CD4-positive, alpha-beta T cell treated with Interleukin-10 for 1 hour (primary cell): ENCODE measurements at regions not wholly inside any gene's neighbourhood (a gene's known extent, or its start where the extent isn't known, plus 50 kb on each side); places are given as distances from the start of the nearest gene placed in this dataset.
"Not testable (repeated sequence)": the region's sequence is repeated elsewhere in the genome, so short reads cannot be mapped to it uniquely, and the experiment has no call there.

ENCODE experiments used
- DNase-seq: peaks from one replicate; pipeline ENCODE4 v3.0.0-alpha.2; 2020

- DNase-seq: not testable (repeated sequence)
Observed at GRCh38 chr9:65566018-65566417, 109.7 kb upstream of the ZNG1E start.

- DNase-seq: not testable (repeated sequence)
Observed at GRCh38 chr9:65519018-65519417, 156.7 kb upstream of the ZNG1E start.

GRCh38 chr9:65514465-65514864 is 161.3 kb upstream of the ZNG1E start:
- DNase-seq: not testable (repeated sequence)

GRCh38 chr9:65507897-65508296 is 167.8 kb upstream of the ZNG1E start:
- DNase-seq: not testable (repeated sequence)

GRCh38 chr9:65504686-65505085 is 171.0 kb upstream of the ZNG1E start:
- DNase-seq: not testable (repeated sequence)

- not testable (repeated sequence) for DNase-seq
Observed at GRCh38 chr9:65503696-65504095, 172.0 kb upstream of the ZNG1E start.

GRCh38 chr9:65482890-65483289 is 192.8 kb upstream of the ZNG1E start:
- not testable (repeated sequence) for DNase-seq

GRCh38 chr9:65481291-65481690 is 194.4 kb upstream of the ZNG1E start:
- DNase-seq: not testable (repeated sequence)

GRCh38 chr9:65474891-65475290 is 189.9 kb upstream of the FOXD4L5 start:
- DNase-seq: not testable (repeated sequence)

GRCh38 chr9:65473059-65473822 is 188.2 kb upstream of the FOXD4L5 start:
- DNase-seq: not testable (repeated sequence)

- not testable (repeated sequence) for DNase-seq
Observed at GRCh38 chr9:65471106-65471505, 186.1 kb upstream of the FOXD4L5 start.

- not testable (repeated sequence) for DNase-seq
Observed at GRCh38 chr9:65466911-65467734, 182.1 kb upstream of the FOXD4L5 start.

- not testable (repeated sequence) for DNase-seq
Observed at GRCh38 chr9:65465246-65465895, 180.4 kb upstream of the FOXD4L5 start.

GRCh38 chr9:65462476-65462875 is 177.5 kb upstream of the FOXD4L5 start:
- not testable (repeated sequence) for DNase-seq

- DNase-seq: no peak
Observed at GRCh38 chr9:65459756-65460320, 174.8 kb upstream of the FOXD4L5 start.

- DNase-seq: no peak
Observed at GRCh38 chr9:65458992-65459391, 174.0 kb upstream of the FOXD4L5 start.

GRCh38 chr9:65458465-65458864 is 173.5 kb upstream of the FOXD4L5 start:
- no peak for DNase-seq

GRCh38 chr9:65456991-65457390 is 172.0 kb upstream of the FOXD4L5 start:
- not testable (repeated sequence) for DNase-seq

GRCh38 chr9:65455751-65456647 is 171.0 kb upstream of the FOXD4L5 start:
- not testable (repeated sequence) for DNase-seq

- not testable (repeated sequence) for DNase-seq
Observed at GRCh38 chr9:65455136-65455535, 170.1 kb upstream of the FOXD4L5 start.

GRCh38 chr9:65454666-65455065 is 169.7 kb upstream of the FOXD4L5 start:
- not testable (repeated sequence) for DNase-seq

- DNase-seq: not testable (repeated sequence)
Observed at GRCh38 chr9:65454034-65454433, 169.0 kb upstream of the FOXD4L5 start.
